SK-N-SH (cell line): ENCODE measurements at regions not wholly inside any gene's neighbourhood (a gene's known extent, or its start where the extent isn't known, plus 50 kb on each side); places are given as distances from the start of the nearest gene placed in this dataset.

ENCODE experiments used
- CTCF ChIA-PET: fragments of 300-600, 350-600 bp; formaldehyde crosslinking; extraction: SDS; loops from one replicate; lab custom pipeline; 2021; lab: Yijun Ruan, JAX
- POLR2A ChIA-PET: fragments of 350-600 bp; sonication (Branson Sonifier 250); formaldehyde crosslinking; extraction: SDS; loops from one replicate; lab custom pipeline; 2020; ENCODE audit warnings: antibody characterized with exemption, inconsistent platforms; lab: Yijun Ruan, JAX
- DNase-seq: peaks from one replicate; pipeline ENCODE4 v3.0.0; 2012
- H2AFZ ChIP-seq: fragments of 200-600 bp; sonication (generic); 2 replicates; pipeline ENCODE4 v1.8.1; 2016; ENCODE audit warnings: antibody characterized with exemption, mild to moderate bottlenecking, low read depth
- H3F3A ChIP-seq: fragments of 200-600 bp; sonication (generic); replicated peaks from 2 replicates; pipeline ENCODE3; 2016; ENCODE audit warnings: antibody characterized with exemption, mild to moderate bottlenecking; ENCODE audit not compliant: insufficient read depth
- H3K27ac ChIP-seq, 2 experiments: fragments of 200-500 bp in 1 of 2; fragments of 200-600 bp in 1 of 2; sonication (Bioruptor generic) in 1 of 2; sonication (generic), shearing (Covaris generic) in 1 of 2; 2 replicates each; pipeline versions ENCODE4 v1.5.1 to v1.6.1; 2014 to 2016; ENCODE audit warnings: low read depth in 2 of 2, inconsistent platforms in 1 of 2, low read length in 1 of 2, mild to moderate bottlenecking in 1 of 2, mixed read lengths in 1 of 2
- H3K27me3 ChIP-seq: fragments of 200-600 bp; sonication (generic), shearing (Covaris generic); 2 replicates; pipeline ENCODE4 v1.6.1; 2016; ENCODE audit warnings: mixed run types; ENCODE audit not compliant: insufficient read depth
- H3K36me3 ChIP-seq, 2 experiments: fragments of 200-500 bp in 1 of 2; fragments of 200-600 bp in 1 of 2; sonication (Bioruptor generic) in 1 of 2; sonication (generic) in 1 of 2; replicated peaks in 1 of 2; 2 replicates each; pipeline versions ENCODE3 to v1.5.1; 2014 to 2016; ENCODE audit warnings: low read length in 1 of 2, mild to moderate bottlenecking in 1 of 2; ENCODE audit not compliant: insufficient read depth in 2 of 2, control insufficient read depth in 1 of 2
- H3K4me1 ChIP-seq, 2 experiments: fragments of 200-500 bp in 1 of 2; fragments of 200-600 bp in 1 of 2; sonication (Bioruptor generic) in 1 of 2; sonication (generic), shearing (Covaris generic) in 1 of 2; 2 replicates each; pipeline versions ENCODE4 v1.5.1 to v1.6.1; 2014 to 2016; ENCODE audit warnings: low read depth in 1 of 2, low read length in 1 of 2, mixed run types in 1 of 2; ENCODE audit not compliant: insufficient read depth in 2 of 2, control insufficient read depth in 1 of 2
- H3K4me2 ChIP-seq: fragments of 200-600 bp; sonication (generic), shearing (Covaris generic); 2 replicates; pipeline ENCODE4 v1.6.1; 2017; ENCODE audit warnings: mixed run types
- H3K4me3 ChIP-seq, 2 experiments: fragments of 200-500 bp in 1 of 2; fragments of 200-600 bp in 1 of 2; sonication (Bioruptor generic) in 1 of 2; sonication (generic), shearing (Covaris generic) in 1 of 2; 2 replicates each; pipeline versions ENCODE4 v1.5.1 to v1.8.1; 2014 to 2016; ENCODE audit warnings: low read depth in 2 of 2, inconsistent platforms in 1 of 2, low read length in 1 of 2, mild to moderate bottlenecking in 1 of 2, mixed read lengths in 1 of 2, moderate library complexity in 1 of 2
- H3K79me2 ChIP-seq: fragments of 200-600 bp; sonication (generic); 2 replicates; pipeline ENCODE4 v1.8.1; 2017; ENCODE audit warnings: mild to moderate bottlenecking; ENCODE audit not compliant: insufficient read depth
- H3K9ac ChIP-seq: fragments of 200-600 bp; sonication (generic); 2 replicates; pipeline ENCODE4 v1.6.1; 2017; ENCODE audit warnings: mixed run types
- H3K9me2 ChIP-seq: fragments of 200-600 bp; sonication (generic); 2 replicates; pipeline ENCODE4 v1.6.1; 2017; ENCODE audit warnings: mixed run types
- H3K9me3 ChIP-seq: fragments of 200-600 bp; sonication (generic); 2 replicates; pipeline ENCODE4 v1.6.1; 2017; ENCODE audit warnings: mixed run types, mild to moderate bottlenecking, moderate library complexity
- H4K20me1 ChIP-seq: fragments of 200-600 bp; sonication (generic); 2 replicates; pipeline ENCODE4 v1.6.1; 2017; ENCODE audit warnings: mild to moderate bottlenecking, mixed run types; ENCODE audit not compliant: insufficient read depth
- CTCF ChIP-seq: fragments of 200-600 bp; sonication (generic); IDR thresholded peaks from 2 replicates; pipeline ENCODE4 v1.6.1; 2017; ENCODE audit warnings: antibody characterized with exemption, mild to moderate bottlenecking, moderate library complexity
- ELF1 ChIP-seq: IDR thresholded peaks from 2 replicates; pipeline ENCODE4 v1.4.0; 2012
- EZH2phosphoT487 ChIP-seq: fragments of 200-600 bp; sonication (generic); IDR thresholded peaks from 2 replicates; pipeline ENCODE4 v1.6.1; 2017; ENCODE audit warnings: low read depth, mixed run types, mild to moderate bottlenecking, antibody characterized with exemption, moderate library complexity, borderline replicate concordance
- FOSL2 ChIP-seq: IDR thresholded peaks from 2 replicates; pipeline ENCODE4 v1.4.0; 2012; ENCODE audit warnings: low read depth, mild to moderate bottlenecking, moderate library complexity, borderline replicate concordance
- MXI1 ChIP-seq: IDR thresholded peaks from 2 replicates; pipeline ENCODE4 v1.6.1; 2012; ENCODE audit warnings: mild to moderate bottlenecking, low read depth, low read length, improper control_type of control experiment
- NFIC ChIP-seq: IDR thresholded peaks from 2 replicates; pipeline ENCODE4 v1.4.0; 2012; ENCODE audit warnings: borderline replicate concordance
- RAD21 ChIP-seq: IDR thresholded peaks from 2 replicates; pipeline ENCODE4 v1.6.1; 2012; ENCODE audit warnings: mild to moderate bottlenecking, low read length
- RCOR1 ChIP-seq: fragments of 150-350 bp; IDR thresholded peaks from 2 replicates; pipeline ENCODE4 v1.6.1; 2017; ENCODE audit warnings: antibody characterized with exemption, low read length
- REST ChIP-seq: IDR thresholded peaks from 2 replicates; pipeline ENCODE4 v1.6.1; 2012; ENCODE audit warnings: mild to moderate bottlenecking, low read depth, low read length, moderate library complexity
- SIN3A ChIP-seq: IDR thresholded peaks from 2 replicates; pipeline ENCODE4 v1.6.1; 2012; ENCODE audit warnings: low read depth, mild to moderate bottlenecking, low read length, moderate library complexity, borderline replicate concordance
- TAF1 ChIP-seq: IDR thresholded peaks from 2 replicates; pipeline ENCODE4 v1.6.1; 2012; ENCODE audit warnings: low read depth, mild to moderate bottlenecking, low read length, moderate library complexity, borderline replicate concordance
- TCF12 ChIP-seq: IDR thresholded peaks from 2 replicates; pipeline ENCODE4 v1.4.0; 2012
- YY1 ChIP-seq: IDR thresholded peaks from 2 replicates; pipeline ENCODE4 v1.4.0; 2012; ENCODE audit warnings: low read depth, mild to moderate bottlenecking
- WGBS: methylation state at CpG from one replicate; pipeline ENCODE4 v1.1.6; 2017; ENCODE audit warnings: low lambda C conversion rate; 5-methylcytosine and 5-hydroxymethylcytosine counted together
- TF ChIP-seq, protein P1 (sequence below): fragments of 150-350 bp; IDR thresholded peaks from 2 replicates; pipeline ENCODE4 v1.6.1; 2016; ENCODE audit warnings: mild to moderate bottlenecking, low read depth, low read length

- Histone ChIP-seq H3K9ac (no peak overlapping the region), H3K4me3 (no peak overlapping the region), H3K79me2 (no peaks in the 10 kb centered on the region), H2AFZ (no peak overlapping the region), H3F3A (no peaks in the 10 kb centered on the region), H3K4me2 (no peak overlapping the region), H3K4me1 (no peaks in the 10 kb centered on the region; a peak in 2 of 4 replicates), H3K9me2 (no peaks in the 10 kb centered on the region), H3K27ac (no peak overlapping the region), H3K9me3 (no peaks in the 10 kb centered on the region), H3K27me3 (no peaks in the 10 kb centered on the region), H4K20me1 (no peaks in the 10 kb centered on the region), H3K36me3 (no peaks in the 10 kb centered on the region)
- ChIA-PET POLR2A (no interaction called here), CTCF (no interaction called here)
- no peak for DNase-seq
- 36% methylated on average over 7 of the region's 7 CpGs for WGBS
- TF ChIP-seq, protein P1, sequence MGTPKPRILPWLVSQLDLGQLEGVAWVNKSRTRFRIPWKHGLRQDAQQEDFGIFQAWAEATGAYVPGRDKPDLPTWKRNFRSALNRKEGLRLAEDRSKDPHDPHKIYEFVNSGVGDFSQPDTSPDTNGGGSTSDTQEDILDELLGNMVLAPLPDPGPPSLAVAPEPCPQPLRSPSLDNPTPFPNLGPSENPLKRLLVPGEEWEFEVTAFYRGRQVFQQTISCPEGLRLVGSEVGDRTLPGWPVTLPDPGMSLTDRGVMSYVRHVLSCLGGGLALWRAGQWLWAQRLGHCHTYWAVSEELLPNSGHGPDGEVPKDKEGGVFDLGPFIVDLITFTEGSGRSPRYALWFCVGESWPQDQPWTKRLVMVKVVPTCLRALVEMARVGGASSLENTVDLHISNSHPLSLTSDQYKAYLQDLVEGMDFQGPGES: no peak
Measured at GRCh38 chr5:165138236-165138635, 1632.8 kb downstream of the MAT2B start.

GRCh38 chr5:165139262-165139661 is 1633.8 kb downstream of the MAT2B start:
- Histone ChIP-seq H3K9ac (no peak overlapping the region), H3K79me2 (no peaks in the 10 kb centered on the region)
- TF ChIP-seq RCOR1 (no peak), NFIC (no peak)
- TF ChIP-seq, all 33 proteins: peak for 0
- Histone ChIP-seq H3K9me3 (no peaks in the 10 kb centered on the region), H3K9me2 (no peaks in the 10 kb centered on the region), H4K20me1 (no peaks in the 10 kb centered on the region), H3K27me3 (no peaks in the 10 kb centered on the region), H3F3A (no peaks in the 10 kb centered on the region), H3K36me3 (no peaks in the 10 kb centered on the region), H3K4me1 (peaks cover 0 to 2% of the 10 kb centered on the region in 2 experiments; a peak in 2 of 4 replicates), H3K27ac (no peak overlapping the region), H3K4me2 (no peak overlapping the region), H3K4me3 (no peak overlapping the region), H2AFZ (no peak overlapping the region)
- POLR2A ChIA-PET: no interaction called here
- CTCF ChIA-PET: no interaction called here
- no peak for DNase-seq
- WGBS: 39% methylated on average over 3 of the region's 3 CpGs

- DNase-seq: no peak
- no peaks in the 10 kb centered on the region for H3K9me2 ChIP-seq
- H3K9ac ChIP-seq: no peak overlapping the region
- H4K20me1 ChIP-seq: no peaks in the 10 kb centered on the region
- no peaks in the 10 kb centered on the region for H3K79me2 ChIP-seq
- 43% methylated on average over 3 of the region's 3 CpGs for WGBS
- ChIA-PET CTCF (no interaction called here), POLR2A (no interaction called here)
- H3K9me3 ChIP-seq: no peaks in the 10 kb centered on the region
- peaks cover 0 to 2% of the 10 kb centered on the region in 2 experiments; a peak in 2 of 4 replicates for H3K4me1 ChIP-seq
- H3K27me3 ChIP-seq: no peaks in the 10 kb centered on the region
- TF ChIP-seq EZH2phosphoT487 (no peak), ELF1 (no peak), CTCF (no peak), NFIC (no peak), SIN3A (no peak), YY1 (no peak), MXI1 (no peak), TCF12 (no peak), REST (no peak), FOSL2 (no peak), TAF1 (no peak), RAD21 (no peak)
- TF ChIP-seq, protein P1: no peak
- no peaks in the 10 kb centered on the region for H3F3A ChIP-seq
- H3K4me3 ChIP-seq: no peak overlapping the region
- no peak overlapping the region for H2AFZ ChIP-seq
- H3K36me3 ChIP-seq: no peaks in the 10 kb centered on the region
- no peak overlapping the region for H3K27ac ChIP-seq
- H3K4me2 ChIP-seq: no peak overlapping the region
Measured at GRCh38 chr5:165139721-165140120, 1634.3 kb downstream of the MAT2B start.
